ENCODE measurements at regions not wholly inside any gene's neighbourhood (a gene's known extent, or its start where the extent isn't known, plus 50 kb on each side); places are given as distances from the start of the nearest gene placed in this dataset.

DNA sequence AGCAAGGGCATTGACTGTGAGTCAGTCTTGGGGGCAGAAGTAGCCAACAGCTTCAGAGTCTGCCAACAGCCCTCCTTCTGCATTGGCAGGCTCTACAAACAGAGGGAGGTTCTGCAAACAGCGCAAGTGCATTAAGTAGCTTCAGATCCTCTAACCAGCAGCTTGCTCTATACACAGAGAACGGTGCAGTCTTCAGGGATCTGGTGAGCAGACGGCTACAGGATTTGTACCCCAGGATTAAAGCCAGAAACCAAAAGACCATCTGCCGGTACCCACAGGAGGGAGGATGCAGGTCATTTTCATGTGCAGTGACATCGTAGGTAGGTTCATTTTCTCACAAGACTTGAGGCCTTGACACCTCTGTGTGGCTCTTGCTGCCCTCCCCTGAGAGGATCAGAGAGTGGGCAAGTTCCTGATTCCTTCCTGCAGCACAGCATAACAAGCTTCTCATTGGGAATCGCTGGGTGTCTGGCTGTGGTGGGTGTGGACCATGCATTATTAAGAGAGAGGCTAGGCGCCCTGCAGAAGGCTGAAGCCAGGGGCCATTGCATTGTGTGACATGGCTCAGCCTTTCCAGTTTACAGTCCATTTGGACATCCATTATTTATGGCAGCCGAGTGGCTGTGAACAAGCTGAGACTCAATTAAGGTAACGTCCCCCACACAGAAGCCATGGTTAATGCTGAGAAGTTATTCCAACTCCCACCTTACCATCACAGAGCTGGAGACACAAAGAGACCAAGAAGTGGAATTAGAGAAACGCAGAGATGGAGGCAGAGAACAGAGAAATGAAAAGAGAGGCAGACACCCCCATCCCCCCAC, 250.0 kb downstream of the LRFN2 start:
- BruUV-seq (replicated peaks), result no TSS peak
- Histone ChIP-seq H3K27ac (no peak overlapping the region), H3K79me2 (ENCODE audit: low read depth) (no peaks in the 10 kb centered on the region), H3K9me2 (ENCODE audit: insufficient read depth) (no peaks in the 10 kb centered on the region), H3K9me3 (ENCODE audit: insufficient read depth, low read depth) (no peaks in the 10 kb centered on the region), H3F3A (ENCODE audit: insufficient read depth, low read depth) (no peaks in the 10 kb centered on the region), H4K20me1 (ENCODE audit: insufficient read depth) (no peaks in the 10 kb centered on the region), H3K27me3 (ENCODE audit: insufficient read depth, low read depth) (peaks cover 65% of the 10 kb centered on the region), H3K36me3 (ENCODE audit: low read depth) (no peaks in the 10 kb centered on the region), H2AFZ (no peak overlapping the region), H3K4me2 (no peak overlapping the region), H3K4me1 (replicated peaks; ENCODE audit: insufficient read depth) (no peaks in the 10 kb centered on the region), H3K4me3 (no peak overlapping the region)
- ChIA-PET POLR2A (ENCODE audit: unreplicated experiment) (no interaction called here), CTCF (interaction anchor here (0.6 kb wide), 1 partner anchor 896 kb away, joined by 4 read pairs; no protein-coding TSS in a partner anchor)
- TF ChIP-seq EZH2 (IDR thresholded peaks at IDR 0.05; ENCODE audit: low read depth), result no peak
- TF ChIP-seq CTCF (conservative IDR thresholded peaks at IDR 0.05), result no peak
- intact Hi-C loops (cut with micrococcal nuclease; ENCODE audit: unreplicated experiment), result no loop called here
- DNase-seq, result no peak

DNA sequence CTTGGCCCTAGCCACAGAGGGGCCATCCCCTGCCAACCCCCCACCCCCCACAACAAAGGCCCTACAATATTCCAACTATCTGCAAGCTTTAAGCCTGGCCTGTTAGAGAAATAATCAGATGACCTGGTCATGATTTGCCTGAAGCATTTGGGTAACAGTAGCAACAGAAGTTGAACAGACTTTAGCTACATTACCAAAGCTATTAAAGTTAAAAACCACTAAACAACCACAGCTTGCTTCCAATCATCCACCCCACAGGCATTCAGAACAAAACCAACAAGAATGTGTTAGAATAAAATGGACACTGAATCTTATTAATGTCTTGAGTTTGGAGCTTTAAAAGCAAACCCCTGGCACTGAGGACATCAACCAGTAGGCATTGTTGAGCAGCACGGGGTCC, 250.9 kb downstream of the LRFN2 start:
- intact Hi-C loops (cut with micrococcal nuclease; ENCODE audit: unreplicated experiment), result no loop called here

More for the DNA sequence above, 250.9 kb downstream of the LRFN2 start:
- Histone ChIP-seq H3K4me1 (replicated peaks; ENCODE audit: insufficient read depth) (no peaks in the 10 kb centered on the region), H4K20me1 (ENCODE audit: insufficient read depth) (no peaks in the 10 kb centered on the region), H3K4me2 (no peak overlapping the region), H3K4me3 (no peak overlapping the region), H3K27ac (no peak overlapping the region), H3F3A (ENCODE audit: insufficient read depth, low read depth) (no peaks in the 10 kb centered on the region), H3K9me2 (ENCODE audit: insufficient read depth) (no peaks in the 10 kb centered on the region), H3K36me3 (ENCODE audit: low read depth) (no peaks in the 10 kb centered on the region), H3K79me2 (ENCODE audit: low read depth) (no peaks in the 10 kb centered on the region), H2AFZ (no peak overlapping the region), H3K27me3 (ENCODE audit: insufficient read depth, low read depth) (peaks cover 57% of the 10 kb centered on the region), H3K9me3 (ENCODE audit: insufficient read depth, low read depth) (no peaks in the 10 kb centered on the region)
- CTCF ChIA-PET, result interaction anchor here (0.6 kb wide), 1 partner anchor 895 kb away, joined by 4 read pairs; no protein-coding TSS in a partner anchor
- TF ChIP-seq CTCF (conservative IDR thresholded peaks at IDR 0.05), result no peak
- TF ChIP-seq EZH2 (IDR thresholded peaks at IDR 0.05; ENCODE audit: low read depth), result no peak
- no TSS peak for BruUV-seq (replicated peaks)
- POLR2A ChIA-PET (ENCODE audit: unreplicated experiment), result no interaction called here
- DNase-seq, result no peak
